ENCODE measurements at regions not wholly inside any gene's neighbourhood (a gene's known extent, or its start where the extent isn't known, plus 50 kb on each side); places are given as distances from the start of the nearest gene placed in this dataset.
A peak's percentile ranks its signal among the peaks of the same experiment; 100 is the strongest.

- peaks cover 7% of the 10 kb centered on the region for H3K27me3 Mint-ChIP-seq
- POLR2A ChIA-PET = no interaction called here
- CTCF ChIA-PET = interaction anchor here (1.2 kb wide), 1 partner anchor 13 kb away, joined by 3 read pairs; no protein-coding TSS in a partner anchor
- no peak for DNase-seq
- H3K9me3 Mint-ChIP-seq = no peaks in the 10 kb centered on the region
- no peak overlapping the region for H3K27ac Mint-ChIP-seq
- no peak overlapping the region for H3K4me3 Mint-ChIP-seq
- H3K36me3 Mint-ChIP-seq (ENCODE audit: low read depth) = no peaks in the 10 kb centered on the region
- peaks cover 6% of the 10 kb centered on the region for H3K4me1 Mint-ChIP-seq
These were observed 118.3 kb upstream of the GGTLC1 start for GRCh38 chr20:24106801-24107445.

GRCh38 chr20:24106150-24106800 is 117.7 kb upstream of the GGTLC1 start:
- H3K27ac Mint-ChIP-seq = no peak overlapping the region
- H3K4me1 Mint-ChIP-seq = peaks cover 6% of the 10 kb centered on the region
- peaks cover 7% of the 10 kb centered on the region for H3K27me3 Mint-ChIP-seq
- ChIA-PET CTCF (interaction anchor here (1.2 kb wide), 1 partner anchor 14 kb away, joined by 3 read pairs; no protein-coding TSS in a partner anchor), POLR2A (no interaction called here)
- H3K9me3 Mint-ChIP-seq = no peaks in the 10 kb centered on the region
- H3K36me3 Mint-ChIP-seq (ENCODE audit: low read depth) = no peaks in the 10 kb centered on the region
- H3K4me3 Mint-ChIP-seq = no peak overlapping the region
- DNase-seq = no peak

GRCh38 chr20:24102749-24103333 is 114.3 kb upstream of the GGTLC1 start:
- ChIA-PET CTCF (interaction anchor here (1.0 kb wide), 1 partner anchor 165 kb away, joined by 3 read pairs; no protein-coding TSS in a partner anchor), POLR2A (no interaction called here)
- no peak overlapping the region for H3K4me3 Mint-ChIP-seq

GRCh38 chr20:24102290-24102689 is 113.7 kb upstream of the GGTLC1 start:
- no peak overlapping the region for H3K27ac Mint-ChIP-seq

More at GRCh38 chr20:24102749-24103333, 114.3 kb upstream of the GGTLC1 start:
- no peak overlapping the region for H3K27ac Mint-ChIP-seq
- H3K4me1 Mint-ChIP-seq = peaks cover 17% of the 10 kb centered on the region
- H3K36me3 Mint-ChIP-seq (ENCODE audit: low read depth) = no peaks in the 10 kb centered on the region
- no peaks in the 10 kb centered on the region for H3K9me3 Mint-ChIP-seq
- peaks cover 8% of the 10 kb centered on the region for H3K27me3 Mint-ChIP-seq
- no peak for DNase-seq

GRCh38 chr20:24100370-24101011 is 111.9 kb upstream of the GGTLC1 start:
- Mint-ChIP-seq H3K36me3 (ENCODE audit: low read depth) (no peaks in the 10 kb centered on the region), H3K4me1 (peaks cover 17% of the 10 kb centered on the region), H3K27me3 (peaks cover 2% of the 10 kb centered on the region), H3K4me3 (no peak overlapping the region), H3K9me3 (no peaks in the 10 kb centered on the region), H3K27ac (no peak overlapping the region)
- ChIA-PET POLR2A (no interaction called here), CTCF (interaction anchor here (0.9 kb wide), 1 partner anchor 48 kb away, joined by 3 read pairs; no protein-coding TSS in a partner anchor)
- peak; percentile 74 for DNase-seq

More at GRCh38 chr20:24102290-24102689, 113.7 kb upstream of the GGTLC1 start:
- Mint-ChIP-seq H3K9me3 (no peaks in the 10 kb centered on the region), H3K27me3 (peaks cover 8% of the 10 kb centered on the region), H3K4me1 (peaks cover 17% of the 10 kb centered on the region), H3K36me3 (ENCODE audit: low read depth) (no peaks in the 10 kb centered on the region), H3K4me3 (no peak overlapping the region)
- POLR2A ChIA-PET = no interaction called here
- CTCF ChIA-PET = interaction anchor here (0.9 to 1.0 kb wide), 2 partner anchors 8 to 165 kb away, joined by 3 read pairs; no protein-coding TSS in a partner anchor
- DNase-seq = peak; percentile 20

- CTCF ChIA-PET = no interaction called here
- POLR2A ChIA-PET = no interaction called here
These were observed 110.3 kb upstream of the GGTLC1 start for GRCh38 chr20:24098886-24099285.

GRCh38 chr20:24097506-24098245 is 109.1 kb upstream of the GGTLC1 start:
- Mint-ChIP-seq H3K27ac (no peak overlapping the region), H3K27me3 (peaks cover 2% of the 10 kb centered on the region), H3K9me3 (no peaks in the 10 kb centered on the region), H3K4me3 (no peak overlapping the region), H3K36me3 (ENCODE audit: low read depth) (no peaks in the 10 kb centered on the region), H3K4me1 (peaks cover 16% of the 10 kb centered on the region)
- DNase-seq = no peak
- ChIA-PET POLR2A (no interaction called here), CTCF (no interaction called here)

More at GRCh38 chr20:24098886-24099285, 110.3 kb upstream of the GGTLC1 start:
- Mint-ChIP-seq H3K27me3 (peaks cover 2% of the 10 kb centered on the region), H3K27ac (no peak overlapping the region), H3K36me3 (ENCODE audit: low read depth) (no peaks in the 10 kb centered on the region), H3K4me1 (peaks cover 17% of the 10 kb centered on the region), H3K9me3 (no peaks in the 10 kb centered on the region), H3K4me3 (no peak overlapping the region)
- no peak for DNase-seq

- ChIA-PET CTCF (no interaction called here), POLR2A (no interaction called here)
- no peak for DNase-seq
- H3K9me3 Mint-ChIP-seq = no peaks in the 10 kb centered on the region
- peak overlapping the region; percentile 7 for H3K27ac Mint-ChIP-seq
- peaks cover 2% of the 10 kb centered on the region for H3K27me3 Mint-ChIP-seq
- H3K4me3 Mint-ChIP-seq = no peak overlapping the region
- H3K36me3 Mint-ChIP-seq (ENCODE audit: low read depth) = no peaks in the 10 kb centered on the region
- H3K4me1 Mint-ChIP-seq = peaks cover 13% of the 10 kb centered on the region
These were observed 108.4 kb upstream of the GGTLC1 start for GRCh38 chr20:24096864-24097450.

- H3K4me3 Mint-ChIP-seq = no peak overlapping the region
- no peak overlapping the region for H3K27ac Mint-ChIP-seq
- peaks cover 2% of the 10 kb centered on the region for H3K27me3 Mint-ChIP-seq
- POLR2A ChIA-PET = no interaction called here
- peaks cover 13% of the 10 kb centered on the region for H3K4me1 Mint-ChIP-seq
- no peaks in the 10 kb centered on the region for H3K9me3 Mint-ChIP-seq
- CTCF ChIA-PET = interaction anchor here (0.6 kb wide), 1 partner anchor 38 kb away, joined by 3 read pairs; no protein-coding TSS in a partner anchor
- DNase-seq = no peak
- no peaks in the 10 kb centered on the region for H3K36me3 Mint-ChIP-seq (ENCODE audit: low read depth)
These were observed 107.7 kb upstream of the GGTLC1 start for GRCh38 chr20:24096264-24096663.

- H3K4me3 Mint-ChIP-seq = no peak overlapping the region
- ChIA-PET POLR2A (no interaction called here), CTCF (interaction anchor here (0.6 to 0.8 kb wide), 2 partner anchors 32 to 38 kb away, joined by 3 read pairs; no protein-coding TSS in a partner anchor)
- no peak overlapping the region for H3K27ac Mint-ChIP-seq
- peaks cover 13% of the 10 kb centered on the region for H3K4me1 Mint-ChIP-seq
- no peaks in the 10 kb centered on the region for H3K36me3 Mint-ChIP-seq (ENCODE audit: low read depth)
- H3K9me3 Mint-ChIP-seq = no peaks in the 10 kb centered on the region
- peaks cover 2% of the 10 kb centered on the region for H3K27me3 Mint-ChIP-seq
- no peak for DNase-seq
These were observed 107.2 kb upstream of the GGTLC1 start for GRCh38 chr20:24095756-24096155.

- H3K4me1 Mint-ChIP-seq = peaks cover 8% of the 10 kb centered on the region
- no peaks in the 10 kb centered on the region for H3K9me3 Mint-ChIP-seq
- ChIA-PET POLR2A (no interaction called here), CTCF (interaction anchor here (0.6 to 0.8 kb wide), 2 partner anchors 32 to 833 kb away, joined by 3 read pairs; no protein-coding TSS in a partner anchor)
- peaks cover 2% of the 10 kb centered on the region for H3K27me3 Mint-ChIP-seq
- H3K27ac Mint-ChIP-seq = no peak overlapping the region
- no peak overlapping the region for H3K4me3 Mint-ChIP-seq
- no peaks in the 10 kb centered on the region for H3K36me3 Mint-ChIP-seq (ENCODE audit: low read depth)
- no peak for DNase-seq
These were observed 106.7 kb upstream of the GGTLC1 start for GRCh38 chr20:24095303-24095702.

GRCh38 chr20:24089576-24089975 is 101.0 kb upstream of the GGTLC1 start:
- POLR2A ChIA-PET = no interaction called here
- DNase-seq = no peak
- CTCF ChIA-PET = interaction anchor here (1.4 kb wide), 1 partner anchor 10 kb away, joined by 3 read pairs; no protein-coding TSS in a partner anchor
- no peaks in the 10 kb centered on the region for H3K4me1 Mint-ChIP-seq
- no peak overlapping the region for H3K4me3 Mint-ChIP-seq
- H3K27ac Mint-ChIP-seq = no peak overlapping the region
- no peaks in the 10 kb centered on the region for H3K36me3 Mint-ChIP-seq (ENCODE audit: low read depth)
- peaks cover 1% of the 10 kb centered on the region for H3K27me3 Mint-ChIP-seq
- no peaks in the 10 kb centered on the region for H3K9me3 Mint-ChIP-seq

Measured in activated CD4-positive, alpha-beta T cell treated with anti-CD3 and anti-CD28 coated beads, Interleukin-2, amount 10 ng/mL, durations not matched to agents 7 days and 5 days (primary cell).